ENCODE measurements at regions not wholly inside any gene's neighbourhood (a gene's known extent, or its start where the extent isn't known, plus 50 kb on each side); places are given as distances from the start of the nearest gene placed in this dataset.

GRCh38 chr9:106502930-106503329, 360.0 kb upstream of the ZNF462 start:
- no peaks in the 10 kb centered on the region for H3K4me1 Mint-ChIP-seq (ENCODE audit: unreplicated experiment)
- TF ChIP-seq CTCF (IDR thresholded peaks at IDR 0.05) = no peak
- no peaks in the 10 kb centered on the region for H3K36me3 Mint-ChIP-seq (ENCODE audit: unreplicated experiment)
- peaks cover 8% of the 10 kb centered on the region for H3K27me3 Mint-ChIP-seq (ENCODE audit: unreplicated experiment)
- no peak overlapping the region for H3K27ac Mint-ChIP-seq (ENCODE audit: unreplicated experiment)
- H3K4me3 Mint-ChIP-seq (ENCODE audit: unreplicated experiment) = no peak overlapping the region
- no peaks in the 10 kb centered on the region for H3K9me3 Mint-ChIP-seq (ENCODE audit: unreplicated experiment)
- DNase-seq (ENCODE audit: extremely low spot score, unreplicated experiment) = no peak

- no peak overlapping the region for H3K4me3 Mint-ChIP-seq (ENCODE audit: unreplicated experiment)
- no peak overlapping the region for H3K27ac Mint-ChIP-seq (ENCODE audit: unreplicated experiment)
- H3K27me3 Mint-ChIP-seq (ENCODE audit: unreplicated experiment) = peaks cover 7% of the 10 kb centered on the region
- no peaks in the 10 kb centered on the region for H3K36me3 Mint-ChIP-seq (ENCODE audit: unreplicated experiment)
- no peak for TF ChIP-seq CTCF (IDR thresholded peaks at IDR 0.05)
- no peaks in the 10 kb centered on the region for H3K9me3 Mint-ChIP-seq (ENCODE audit: unreplicated experiment)
- no peaks in the 10 kb centered on the region for H3K4me1 Mint-ChIP-seq (ENCODE audit: unreplicated experiment)
- no peak for DNase-seq (ENCODE audit: extremely low spot score, unreplicated experiment)
Measured at GRCh38 chr9:106503759-106504158, 359.2 kb upstream of the ZNF462 start.

GRCh38 chr9:106526716-106527204, 336.2 kb upstream of the ZNF462 start:
- Mint-ChIP-seq H3K27ac (ENCODE audit: unreplicated experiment) (no peak overlapping the region), H3K4me1 (ENCODE audit: unreplicated experiment) (no peaks in the 10 kb centered on the region), H3K9me3 (ENCODE audit: unreplicated experiment) (no peaks in the 10 kb centered on the region), H3K36me3 (ENCODE audit: unreplicated experiment) (no peaks in the 10 kb centered on the region), H3K4me3 (ENCODE audit: unreplicated experiment) (no peak overlapping the region), H3K27me3 (ENCODE audit: unreplicated experiment) (peaks cover 10% of the 10 kb centered on the region)
- TF ChIP-seq CTCF (IDR thresholded peaks at IDR 0.05) = no peak
- no peak for DNase-seq (ENCODE audit: extremely low spot score, unreplicated experiment)

GRCh38 chr9:106528158-106528557, 334.8 kb upstream of the ZNF462 start:
- no peak for TF ChIP-seq CTCF (IDR thresholded peaks at IDR 0.05)

GRCh38 chr9:106529616-106530015, 333.4 kb upstream of the ZNF462 start:
- no peak for DNase-seq (ENCODE audit: extremely low spot score, unreplicated experiment)
- Mint-ChIP-seq H3K27ac (ENCODE audit: unreplicated experiment) (no peak overlapping the region), H3K4me1 (ENCODE audit: unreplicated experiment) (no peaks in the 10 kb centered on the region), H3K27me3 (ENCODE audit: unreplicated experiment) (no peaks in the 10 kb centered on the region), H3K9me3 (ENCODE audit: unreplicated experiment) (no peaks in the 10 kb centered on the region), H3K4me3 (ENCODE audit: unreplicated experiment) (no peak overlapping the region), H3K36me3 (ENCODE audit: unreplicated experiment) (no peaks in the 10 kb centered on the region)
- TF ChIP-seq CTCF (IDR thresholded peaks at IDR 0.05) = no peak

More at GRCh38 chr9:106528158-106528557, 334.8 kb upstream of the ZNF462 start:
- H3K36me3 Mint-ChIP-seq (ENCODE audit: unreplicated experiment) = no peaks in the 10 kb centered on the region
- H3K4me3 Mint-ChIP-seq (ENCODE audit: unreplicated experiment) = no peak overlapping the region
- H3K27me3 Mint-ChIP-seq (ENCODE audit: unreplicated experiment) = peaks cover 2% of the 10 kb centered on the region
- no peak for DNase-seq (ENCODE audit: extremely low spot score, unreplicated experiment)
- no peaks in the 10 kb centered on the region for H3K4me1 Mint-ChIP-seq (ENCODE audit: unreplicated experiment)
- H3K9me3 Mint-ChIP-seq (ENCODE audit: unreplicated experiment) = no peaks in the 10 kb centered on the region
- no peak overlapping the region for H3K27ac Mint-ChIP-seq (ENCODE audit: unreplicated experiment)

All from osteocyte (in vitro differentiated cells).